ENCODE measurements at regions not wholly inside any gene's neighbourhood (a gene's known extent, or its start where the extent isn't known, plus 50 kb on each side); places are given as distances from the start of the nearest gene placed in this dataset.
"Not testable (repeated sequence)": the region's sequence is repeated elsewhere in the genome, so short reads cannot be mapped to it uniquely, and the experiment has no call there.

DNA sequence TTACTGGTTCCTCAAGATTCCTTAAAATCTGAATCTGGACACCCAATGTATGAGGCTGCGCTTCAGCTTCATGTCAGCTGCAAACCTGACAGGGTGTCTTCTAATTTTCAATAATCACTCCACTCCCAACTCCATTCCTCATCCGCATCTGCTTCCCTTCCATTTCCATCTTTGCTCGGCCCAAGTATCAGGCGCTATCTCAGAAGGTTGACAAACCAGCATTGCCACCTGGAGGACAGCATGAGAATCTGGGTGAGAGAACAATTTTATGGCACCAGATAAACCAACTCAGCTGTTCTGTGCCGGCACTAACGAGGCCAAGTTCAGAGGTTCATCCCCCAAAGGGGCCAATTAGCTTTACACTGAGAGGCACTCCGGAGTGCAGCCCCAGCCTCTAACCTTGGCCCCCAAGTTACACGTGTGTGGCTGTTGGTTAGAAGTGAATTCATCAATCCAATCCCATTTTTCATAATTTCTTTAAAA is 79.1 kb upstream of the LMO2 start:
- DNase-seq = peak in 1 of 2 experiments; percentile 2

DNA sequence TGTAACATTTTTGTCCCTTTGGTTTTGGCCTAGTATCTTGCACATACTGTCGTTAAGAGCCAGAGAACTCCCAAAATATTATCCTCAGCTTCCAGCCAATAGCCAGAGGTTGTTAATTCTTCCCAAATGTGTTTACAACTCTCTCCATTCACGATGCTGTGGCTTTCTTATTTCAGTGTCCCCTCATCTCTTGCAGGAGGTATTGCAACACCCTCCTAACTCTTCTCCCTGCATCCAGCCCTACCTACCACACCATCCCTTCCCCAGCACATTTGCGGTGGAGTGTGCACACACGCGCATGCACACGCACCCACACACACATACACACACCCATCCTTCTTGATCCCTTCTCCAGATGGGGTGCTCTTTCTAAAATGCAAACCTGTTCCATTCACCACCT is 75.6 kb upstream of the LMO2 start:
- DNase-seq = no peak

DNA sequence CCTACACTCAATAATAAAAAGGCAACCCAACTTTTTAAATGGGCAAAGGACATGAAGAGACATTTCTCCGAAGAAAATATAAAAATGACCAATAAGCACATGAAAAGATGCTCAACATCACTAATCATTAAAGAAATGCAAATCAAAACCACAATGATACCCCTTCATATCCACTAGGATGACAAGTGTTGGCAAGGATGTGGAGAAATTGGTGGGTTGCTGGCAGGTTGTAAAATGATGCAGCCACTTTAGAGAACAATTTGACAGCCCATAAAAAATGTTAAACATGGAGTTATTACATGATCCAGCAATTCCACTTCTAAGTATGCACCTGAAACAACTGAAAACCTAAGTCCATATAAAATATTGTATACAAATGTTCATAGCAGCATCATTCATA is 73.2 kb upstream of the LMO2 start:
- DNase-seq = no peak

DNA sequence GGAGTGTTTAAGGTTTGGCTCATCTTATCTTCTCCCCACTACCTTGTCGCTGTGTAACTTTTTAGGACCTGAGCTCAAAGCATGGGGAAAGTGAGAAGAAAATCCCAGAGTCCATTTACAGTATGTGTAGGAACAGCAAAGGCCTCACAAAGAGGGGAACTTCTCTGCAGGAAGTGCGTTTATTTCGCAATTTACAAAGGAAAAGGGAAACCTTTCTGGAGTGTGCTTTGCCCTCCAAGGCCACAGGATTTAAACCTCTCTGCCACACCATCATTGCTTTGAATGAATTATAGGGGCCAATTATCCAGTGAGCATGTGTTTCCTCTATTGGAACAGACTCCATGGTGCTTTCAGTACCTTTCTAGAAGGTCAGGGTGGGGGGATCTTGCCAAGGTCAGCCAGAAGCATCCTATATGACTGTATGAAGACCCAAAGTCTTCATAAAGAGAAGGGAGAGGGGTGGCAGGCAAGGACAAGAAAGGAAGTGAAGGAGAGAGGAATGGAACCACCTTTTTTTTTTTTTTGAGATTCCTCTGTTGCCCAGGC is 68.1 kb upstream of the LMO2 start:
- no peak for DNase-seq

DNA sequence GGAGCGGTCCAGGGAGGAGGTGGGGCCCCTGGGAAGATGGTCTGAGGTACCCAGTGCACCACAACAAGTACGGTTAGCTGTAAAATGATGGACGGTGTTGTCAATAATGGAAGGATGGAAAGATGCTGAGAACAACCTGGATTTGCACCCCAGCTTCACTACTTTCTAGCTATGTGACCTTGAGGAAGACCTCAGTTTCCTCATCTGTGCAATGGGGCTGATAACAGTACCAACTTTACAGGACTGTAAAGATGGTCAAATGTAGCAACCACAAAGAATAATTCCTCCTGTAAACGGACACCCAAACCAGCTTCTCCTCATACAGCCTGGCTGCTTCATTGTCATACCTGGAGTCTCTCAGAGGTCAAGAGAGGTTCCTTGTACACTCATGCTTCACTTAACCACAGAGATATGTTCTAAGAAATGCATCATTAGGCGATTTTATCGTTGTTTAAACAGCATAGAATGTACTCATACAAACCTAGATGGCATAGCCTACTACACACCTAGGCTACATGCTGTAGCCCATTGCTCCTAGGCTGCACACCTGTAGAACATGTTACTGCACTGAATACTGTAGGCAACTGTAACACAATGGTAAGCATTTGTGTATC is 65.5 kb upstream of the LMO2 start:
- no peak for DNase-seq

DNA sequence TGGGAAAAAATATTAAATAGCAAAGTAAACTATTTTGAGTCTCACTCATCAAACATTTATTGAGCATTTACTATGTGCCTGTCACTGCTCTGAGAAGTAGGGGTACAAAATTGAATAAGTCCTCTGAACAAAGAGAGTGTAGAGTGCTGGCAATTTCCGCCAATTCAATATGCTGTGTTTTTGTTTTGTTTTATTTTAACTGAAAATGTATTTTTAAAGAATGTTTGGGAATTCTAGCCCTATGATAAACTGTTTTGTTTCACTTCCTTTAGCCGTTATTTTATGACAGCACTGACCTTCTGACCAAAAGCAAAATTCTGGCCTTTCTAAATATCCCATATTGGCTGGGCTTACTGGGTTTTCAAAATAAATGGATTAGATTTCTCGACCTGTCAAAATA is 64.7 kb upstream of the LMO2 start:
- no peak for DNase-seq

DNA sequence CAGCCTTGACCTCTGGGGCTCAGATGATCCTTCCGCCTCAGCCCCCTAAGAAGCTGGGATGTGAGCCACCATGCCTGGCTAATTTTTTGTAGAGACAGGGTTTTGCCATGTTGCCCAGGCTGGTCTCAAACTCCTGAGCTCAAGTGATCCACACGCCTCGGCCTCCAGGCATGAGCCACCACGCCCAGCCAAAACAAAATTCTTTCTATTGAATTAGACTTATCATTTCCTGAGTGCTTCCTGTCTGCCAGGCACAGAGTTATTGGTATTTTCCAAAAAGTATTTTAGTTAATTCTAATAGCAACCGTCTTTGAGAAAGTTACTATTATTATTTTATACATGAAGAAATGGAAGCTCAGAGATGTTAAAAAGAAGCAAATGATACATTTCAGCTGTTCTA is 61.4 kb upstream of the LMO2 start:
- DNase-seq = no peak

DNA sequence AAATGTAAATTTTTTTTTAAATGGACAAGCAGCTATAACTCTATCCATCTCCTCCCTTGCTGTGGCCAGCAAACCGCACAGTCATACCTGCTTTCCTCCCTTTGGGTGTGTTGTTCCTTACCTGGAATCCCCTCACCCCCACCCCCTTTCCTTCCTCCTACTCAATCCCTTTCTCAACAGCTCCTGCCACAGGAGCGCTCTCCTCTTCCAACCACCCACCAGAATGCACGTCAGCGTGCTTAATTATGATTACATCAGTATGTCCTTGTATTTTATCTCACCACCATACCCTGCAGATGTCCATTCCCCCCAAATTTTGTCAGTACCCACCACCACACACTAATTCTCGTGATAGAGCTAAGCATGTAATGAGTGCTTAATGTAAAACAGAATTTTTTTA is 60.9 kb upstream of the LMO2 start:
- no peak for DNase-seq

DNA sequence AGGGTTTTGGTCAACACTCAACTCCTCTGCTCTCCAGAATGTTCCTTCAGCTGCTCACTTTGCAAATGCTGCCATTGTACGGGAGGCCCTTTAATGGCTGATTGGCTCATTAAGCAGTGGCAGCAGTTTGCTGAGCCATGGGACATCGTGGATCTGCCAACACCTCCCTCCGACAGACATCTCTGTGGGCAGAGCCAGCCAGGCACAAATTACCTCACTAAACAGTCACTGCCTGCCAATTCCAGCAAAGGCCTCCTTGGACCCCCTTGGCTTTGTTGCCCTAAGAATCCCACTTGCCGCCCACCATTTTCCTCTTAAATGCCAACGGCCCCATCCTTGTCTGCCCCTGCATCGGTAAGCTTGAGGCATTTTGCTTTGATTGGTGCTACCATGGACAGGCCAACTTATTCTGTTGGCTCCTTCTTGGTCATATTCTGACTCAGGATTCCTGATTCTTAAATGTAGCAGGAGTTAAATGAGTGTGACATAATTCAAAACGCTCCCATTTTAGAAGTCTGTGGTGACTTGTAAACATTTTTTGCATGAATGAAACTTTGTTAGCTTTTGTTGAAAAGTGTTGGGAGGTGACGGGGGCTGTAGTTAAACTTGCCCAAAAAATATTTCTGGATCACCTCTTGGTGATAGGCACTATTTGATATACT is 57.5 kb upstream of the LMO2 start:
- no peak for DNase-seq

DNA sequence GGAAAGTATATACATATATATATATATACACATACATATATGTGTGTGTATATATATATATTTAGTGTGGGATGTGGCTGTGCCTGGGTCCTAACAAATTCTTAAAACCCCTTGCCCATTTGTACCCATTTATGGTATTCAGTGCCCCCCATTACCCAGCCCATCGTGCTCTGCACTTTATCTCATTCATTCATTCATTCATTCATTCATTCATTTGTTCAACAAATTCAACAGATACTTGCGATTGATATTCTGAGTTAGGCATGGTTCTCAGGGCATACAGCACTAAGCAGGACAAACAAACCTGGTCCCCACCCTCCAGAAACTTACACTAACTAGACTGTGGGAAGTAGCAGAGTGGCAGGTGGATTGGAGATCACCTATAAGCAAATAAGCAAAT is 56.6 kb upstream of the LMO2 start:
- no peak for DNase-seq

DNA sequence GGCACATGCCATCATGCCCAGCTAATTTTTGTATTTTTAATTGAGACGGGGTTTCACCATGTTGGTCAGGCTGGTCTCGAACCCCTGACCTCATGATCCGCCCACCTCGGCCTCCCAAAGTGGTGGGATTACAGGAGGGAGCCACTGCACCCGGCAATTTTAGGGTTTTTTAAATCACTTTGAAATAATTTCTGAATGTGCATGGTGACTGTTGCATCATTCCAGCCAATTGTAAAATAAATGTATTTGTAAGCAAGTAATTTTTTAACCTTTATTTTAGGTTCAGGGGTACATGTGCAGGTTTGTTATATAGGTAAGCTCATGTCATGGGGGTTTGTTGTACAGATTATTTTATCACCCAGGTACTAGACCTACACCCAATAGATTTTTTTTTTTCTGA is 56.0 kb upstream of the LMO2 start:
- DNase-seq = not testable (repeated sequence)

DNA sequence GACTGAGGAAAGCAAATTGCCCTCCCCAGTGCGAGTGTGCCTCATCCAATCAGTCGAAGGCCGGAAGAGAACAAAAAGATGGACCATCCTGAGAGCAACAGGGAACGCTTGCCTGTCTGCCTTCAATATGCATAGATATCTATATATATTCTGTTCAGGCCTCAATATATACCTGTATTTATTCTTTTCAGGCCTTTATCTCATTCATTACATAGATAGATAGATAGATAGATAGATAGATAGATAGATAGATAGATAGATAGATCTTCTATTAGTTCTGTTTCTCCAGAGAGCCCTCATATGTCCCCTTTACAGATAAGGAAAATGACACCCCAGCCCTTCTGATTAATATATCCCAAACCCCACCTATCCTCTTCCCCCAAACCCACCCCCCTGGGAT is 55.1 kb upstream of the LMO2 start:
- DNase-seq = no peak

DNA sequence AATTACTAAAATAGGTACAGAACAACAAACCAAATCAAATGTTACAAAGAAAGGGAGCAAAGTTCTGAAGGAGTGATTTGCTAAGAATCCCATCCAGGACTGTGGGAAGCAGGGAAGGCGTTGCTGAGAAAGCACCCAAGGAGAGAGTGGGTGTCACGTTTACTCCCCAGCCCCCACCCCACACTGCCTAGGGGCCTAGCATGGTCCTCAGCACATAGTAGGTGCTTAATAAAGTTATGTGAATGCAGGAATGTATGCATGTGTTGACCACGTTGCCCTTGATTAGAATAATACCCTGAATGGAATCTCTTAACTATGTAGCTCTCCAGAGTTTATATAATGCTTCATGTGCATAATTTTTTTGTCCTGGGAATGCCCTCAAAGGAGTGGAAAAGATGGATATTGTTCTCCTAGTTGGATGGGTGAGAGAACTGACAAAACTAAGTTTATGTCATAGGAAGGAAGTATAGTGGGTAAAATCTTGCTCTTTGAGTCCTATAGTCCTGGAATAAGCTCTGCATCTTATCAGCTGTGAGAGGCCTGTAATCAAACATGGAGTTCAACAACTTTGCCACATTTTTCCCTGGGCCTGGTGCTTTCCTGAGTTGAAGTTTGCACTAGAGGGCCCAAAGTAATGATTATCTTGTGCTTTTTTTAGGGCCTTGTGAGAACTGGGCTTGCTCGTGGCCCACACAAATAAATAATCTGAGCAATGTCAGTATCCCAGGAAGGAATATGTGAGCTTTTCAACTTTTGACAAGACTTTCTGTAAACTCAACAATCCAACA is 53.8 kb upstream of the LMO2 start:
- DNase-seq = no peak

DNA sequence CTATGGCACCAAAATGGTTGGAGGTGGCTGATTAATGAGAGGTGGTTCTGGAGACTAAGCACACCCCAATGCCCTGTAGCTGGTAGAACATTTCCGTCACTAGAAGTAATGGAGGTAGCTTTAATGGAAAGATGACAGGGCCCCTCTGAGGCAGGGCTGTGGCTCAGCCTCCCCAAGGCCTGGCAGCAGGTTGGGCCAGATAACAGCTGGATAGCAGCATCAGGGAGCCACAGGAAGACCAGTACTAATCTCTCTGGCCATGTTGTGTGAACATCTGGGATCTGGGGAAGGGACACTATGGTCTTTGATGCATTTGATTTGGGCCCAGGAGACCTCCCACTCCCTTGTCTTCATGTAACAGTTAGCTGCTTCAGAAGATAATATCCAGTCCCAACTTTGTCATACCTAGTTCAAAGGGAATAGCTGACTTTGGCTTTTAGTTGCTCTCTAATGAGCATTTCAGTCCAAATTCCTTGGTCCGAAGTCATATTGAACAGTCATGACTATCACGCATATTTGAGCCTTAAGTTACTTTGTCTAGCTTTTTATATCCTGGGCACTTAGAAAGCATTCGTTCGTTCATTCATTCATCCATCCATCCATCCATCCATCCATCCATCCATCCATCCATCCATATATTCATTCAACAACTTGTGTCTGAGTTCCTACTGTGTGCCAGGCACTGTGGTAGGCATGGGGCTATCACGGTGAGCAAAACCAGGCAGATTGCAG is 53.0 kb upstream of the LMO2 start:
- no peak for DNase-seq

DNA sequence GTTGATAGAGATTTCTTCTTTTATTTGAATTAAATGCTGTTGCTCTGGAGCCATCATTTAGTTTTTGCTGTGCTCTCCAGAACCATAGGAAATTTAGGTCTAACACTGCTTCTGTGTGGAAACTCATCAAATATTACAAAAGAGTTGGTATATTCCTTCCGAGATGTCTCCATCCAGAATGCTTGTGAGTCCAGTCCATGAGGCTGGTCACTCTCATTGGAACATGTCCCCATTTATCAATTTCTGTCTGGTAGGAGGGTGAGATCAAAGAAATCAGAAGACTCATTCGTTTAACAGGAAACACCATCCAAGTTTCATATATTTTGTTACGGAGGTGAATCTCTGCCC is 52.4 kb upstream of the LMO2 start:
- DNase-seq = no peak

DNA sequence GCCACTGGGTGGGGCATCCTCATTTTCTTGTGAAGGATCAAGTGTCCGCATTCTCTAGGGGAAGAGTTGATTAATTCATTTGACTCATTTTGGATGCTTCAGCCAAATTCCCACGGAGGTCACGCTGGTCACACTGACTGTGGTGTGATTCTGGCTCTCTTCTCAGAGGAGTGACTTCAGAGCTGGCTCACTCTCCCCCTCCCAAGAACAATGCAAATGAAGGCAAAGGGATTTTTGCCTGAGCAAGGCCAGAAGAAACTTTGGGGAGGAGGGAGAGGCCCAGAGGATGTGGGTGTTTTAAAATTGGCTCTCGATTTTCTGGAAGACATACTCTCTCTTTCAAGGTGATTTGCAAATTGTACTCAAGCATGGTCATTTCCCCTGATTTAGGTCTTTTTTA is 51.1 kb upstream of the LMO2 start:
- no peak for DNase-seq

DNA sequence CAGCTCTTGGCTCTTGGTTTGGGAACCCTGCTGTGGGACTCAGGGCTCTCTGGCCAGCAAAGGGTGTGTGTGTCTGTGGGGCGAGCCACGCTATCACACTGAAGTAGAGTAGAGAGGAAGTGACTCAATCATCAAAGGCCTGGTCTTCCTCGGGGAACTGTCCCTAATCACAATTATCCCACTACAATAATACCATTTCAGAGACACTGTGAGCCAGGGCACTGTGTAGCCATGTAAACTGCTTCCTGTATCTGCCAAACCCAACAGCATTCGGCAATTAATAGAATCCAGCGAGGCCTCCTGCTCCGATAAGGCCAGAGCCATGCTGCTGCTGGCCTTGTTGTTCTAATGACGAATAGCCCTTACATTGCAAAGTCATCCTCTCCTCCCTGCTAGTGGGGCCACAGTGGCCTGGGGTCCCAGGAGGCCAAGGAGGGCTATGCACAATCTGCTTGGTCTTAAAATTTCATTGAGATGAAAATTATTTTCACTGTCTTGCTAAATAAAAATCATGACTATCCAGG is 49.8 kb upstream of the LMO2 start:
- DNase-seq = no peak
